Hematopoietic multipotent progenitor cell treated with erythropoietin and hydrocortisone succinate and interleukin-3 and kit ligand, for 6 days (in vitro differentiated cells): ENCODE measurements at regions not wholly inside any gene's neighbourhood (a gene's known extent, or its start where the extent isn't known, plus 50 kb on each side); places are given as distances from the start of the nearest gene placed in this dataset.

Experiments
- DNase-seq: peaks from one replicate; pipeline ENCODE4 v3.0.0-alpha.2; 2015

DNA sequence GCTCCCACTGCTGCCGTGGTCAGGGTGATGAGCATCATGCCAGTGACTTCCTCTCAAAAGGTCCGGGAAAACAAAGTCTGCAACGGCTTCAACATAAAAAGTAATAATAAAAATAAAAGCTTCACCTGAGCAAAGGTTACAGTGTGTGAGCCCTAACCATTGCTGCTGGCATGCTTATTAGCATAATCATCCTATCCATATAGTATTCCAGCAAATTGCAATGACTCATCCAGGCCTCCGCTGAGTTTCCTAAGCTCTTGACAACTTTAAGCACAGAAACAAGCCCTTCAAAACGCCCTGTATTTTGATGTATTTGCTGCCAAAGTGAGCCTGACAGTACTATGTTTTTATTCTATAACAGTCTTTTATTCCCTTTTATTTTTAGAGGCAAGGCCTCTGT lies 100.5 kb downstream of the AASDH start:
- DNase-seq = no peak

DNA sequence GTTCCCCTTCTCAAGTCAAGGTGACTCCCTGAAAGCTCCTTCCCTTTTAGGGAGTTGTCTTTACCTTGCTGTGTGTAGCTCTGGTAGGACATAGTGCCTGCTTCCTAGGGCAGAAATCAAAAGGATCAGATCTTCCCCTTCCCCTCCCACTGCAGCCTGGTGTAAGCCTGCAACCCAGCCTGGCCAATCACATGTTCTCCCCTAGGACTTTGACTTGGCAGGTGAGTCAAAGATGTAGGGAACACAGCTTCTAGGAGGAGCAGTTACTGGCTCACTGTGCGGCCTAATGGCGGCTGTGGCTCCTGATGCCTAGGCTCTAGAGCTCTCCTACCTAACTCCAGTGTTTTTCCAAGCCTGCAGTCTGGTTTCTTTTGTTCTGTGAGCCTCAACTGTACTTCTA lies 103.9 kb downstream of the AASDH start:
- no peak for DNase-seq

DNA sequence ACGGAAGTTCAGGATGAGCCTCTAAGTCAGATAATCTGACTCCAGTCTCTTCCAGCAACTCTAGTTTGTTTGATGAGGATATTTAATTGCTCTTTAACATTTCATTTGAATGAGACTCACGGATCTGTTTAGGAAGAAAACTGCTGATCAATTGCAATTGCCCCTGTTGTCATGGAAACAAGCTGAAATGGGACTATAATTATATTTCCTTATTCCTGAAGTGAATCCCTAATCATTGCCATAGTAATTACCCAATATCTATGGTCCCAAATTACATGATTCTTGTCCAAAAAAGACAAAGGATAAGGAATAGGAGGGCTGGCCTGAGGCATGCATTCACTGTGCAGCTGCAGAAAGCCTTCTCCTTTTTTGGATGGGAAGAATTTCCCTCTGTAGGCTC lies 105.3 kb downstream of the AASDH start:
- DNase-seq = no peak

- no peak for DNase-seq
Measured at GRCh38 chr4:56276547-56276946, 110.7 kb downstream of the AASDH start.

- DNase-seq = no peak
Measured at GRCh38 chr4:56273391-56273790, 113.9 kb downstream of the AASDH start.

DNA sequence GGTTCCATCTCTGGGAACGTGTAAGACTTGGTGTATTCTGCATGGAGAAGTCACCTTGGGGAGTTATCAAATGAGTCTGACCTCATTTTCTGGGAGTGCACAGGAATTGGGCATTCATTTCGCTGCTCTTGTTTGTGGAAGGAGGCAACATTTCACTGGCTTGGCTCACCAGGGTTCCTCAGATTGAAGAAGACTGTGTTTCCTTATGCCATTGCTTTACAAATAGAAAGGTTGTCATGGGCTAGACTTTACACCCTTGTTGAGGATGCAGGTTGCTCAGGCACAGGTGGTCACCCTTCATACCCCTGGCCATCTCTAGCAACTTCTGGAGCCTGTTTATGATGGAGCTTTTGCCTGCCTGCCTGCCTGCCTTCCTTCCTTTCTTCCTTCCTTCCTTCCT lies 114.4 kb downstream of the AASDH start:
- no peak for DNase-seq

DNA sequence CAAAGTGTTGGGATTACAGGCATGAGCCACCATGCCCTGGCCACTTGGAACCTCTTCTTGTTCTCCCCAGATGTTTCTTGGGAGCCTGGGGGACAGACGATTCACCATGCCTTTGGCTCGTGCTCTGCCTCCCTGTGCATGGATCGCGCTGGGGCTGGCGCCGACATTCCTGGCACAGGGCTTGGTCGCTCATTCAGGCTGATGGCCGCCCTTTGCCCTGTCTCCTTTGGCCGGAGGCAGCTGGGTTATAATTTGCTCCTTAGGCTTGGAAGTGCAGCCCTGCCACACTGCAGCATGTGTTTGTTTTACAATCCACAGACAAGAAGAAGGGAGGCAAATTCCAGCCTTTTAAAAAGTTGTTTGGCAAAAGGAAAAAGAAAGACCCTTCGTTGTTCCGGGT lies 115.3 kb downstream of the AASDH start:
- no peak for DNase-seq

GRCh38 chr4:56271131-56271530 lies 116.2 kb downstream of the AASDH start:
- no peak for DNase-seq

GRCh38 chr4:56267558-56267957 lies 119.7 kb downstream of the AASDH start:
- DNase-seq = no peak

GRCh38 chr4:56264873-56265272 lies 122.4 kb downstream of the AASDH start:
- no peak for DNase-seq

DNA sequence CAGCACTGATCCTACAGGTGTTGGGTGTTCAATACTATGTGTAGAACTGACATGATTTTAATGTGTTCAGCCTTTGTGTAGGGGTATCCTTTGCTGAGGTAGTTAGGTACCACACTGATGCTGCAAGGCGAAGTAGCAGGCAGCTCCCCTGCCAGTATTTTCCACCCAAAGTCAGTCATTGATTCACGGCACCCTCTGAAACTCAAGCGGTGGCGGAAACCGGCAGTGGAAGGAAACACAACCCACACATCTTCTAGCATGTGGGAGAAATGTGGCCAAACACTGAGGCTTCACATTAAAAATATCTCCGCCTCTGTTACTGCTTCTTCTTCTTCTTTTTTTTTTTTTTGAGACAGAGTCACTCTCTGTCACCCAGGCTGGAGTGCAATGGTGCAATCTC lies 126.3 kb downstream of the AASDH start:
- DNase-seq = no peak

DNA sequence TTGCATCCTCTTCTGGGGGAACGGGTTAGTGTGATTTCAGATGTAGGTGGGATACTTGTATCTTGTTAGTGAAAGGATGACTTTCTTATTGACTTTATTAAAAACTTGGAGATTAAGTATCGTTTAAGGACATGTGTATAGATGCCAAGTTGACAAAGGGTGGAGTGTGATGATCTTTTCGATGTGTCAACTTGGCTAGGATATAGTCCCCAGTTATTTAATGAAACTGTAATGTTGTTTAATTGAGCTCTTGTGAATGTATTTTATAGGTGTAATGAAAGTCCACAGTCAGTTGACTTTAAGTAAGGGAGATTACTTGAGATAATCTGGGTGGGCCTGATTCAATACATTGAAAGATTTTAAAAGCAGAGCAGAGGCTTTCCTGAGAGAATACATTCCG lies 127.0 kb downstream of the AASDH start:
- no peak for DNase-seq

GRCh38 chr4:56259655-56260054 lies 127.6 kb downstream of the AASDH start:
- DNase-seq = no peak

- DNase-seq = peak; percentile 6
Measured at GRCh38 chr4:56255820-56256219, 131.5 kb downstream of the AASDH start.

GRCh38 chr4:56253666-56254305 lies 133.5 kb downstream of the AASDH start:
- DNase-seq = no peak

- DNase-seq = no peak
Measured at GRCh38 chr4:56252561-56253152, 134.6 kb downstream of the AASDH start.

GRCh38 chr4:56251556-56251955 lies 135.7 kb downstream of the AASDH start:
- DNase-seq = no peak

- DNase-seq = no peak
Measured at GRCh38 chr4:56250776-56251175, 136.5 kb downstream of the AASDH start.

GRCh38 chr4:56247646-56248045 lies 139.6 kb downstream of the AASDH start:
- DNase-seq = no peak

DNA sequence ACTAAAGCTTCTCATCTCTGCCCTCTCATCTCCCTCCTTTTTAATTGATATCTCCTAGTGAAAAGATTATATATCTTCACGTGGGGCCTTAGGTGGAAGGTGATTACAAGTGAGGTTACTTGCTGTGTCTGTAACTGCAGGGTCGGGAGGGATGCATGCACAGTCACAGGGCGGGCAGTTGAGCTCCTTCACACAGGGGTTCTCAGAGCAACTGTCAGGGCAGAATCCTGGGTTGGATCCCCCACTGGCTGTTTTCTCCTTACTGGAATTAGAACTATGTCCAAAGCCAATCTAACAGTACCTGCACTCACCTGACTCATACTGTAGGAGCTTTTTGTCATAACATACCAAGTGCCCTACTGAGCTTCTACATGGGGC lies 141.1 kb downstream of the AASDH start:
- no peak for DNase-seq

- DNase-seq = no peak
Measured at GRCh38 chr4:56245547-56246232, 141.6 kb downstream of the AASDH start.

- DNase-seq = no peak
Measured at GRCh38 chr4:56244681-56245080, 142.6 kb downstream of the AASDH start.

GRCh38 chr4:56243107-56243506 lies 144.2 kb downstream of the AASDH start:
- peak; percentile 17 for DNase-seq

DNA sequence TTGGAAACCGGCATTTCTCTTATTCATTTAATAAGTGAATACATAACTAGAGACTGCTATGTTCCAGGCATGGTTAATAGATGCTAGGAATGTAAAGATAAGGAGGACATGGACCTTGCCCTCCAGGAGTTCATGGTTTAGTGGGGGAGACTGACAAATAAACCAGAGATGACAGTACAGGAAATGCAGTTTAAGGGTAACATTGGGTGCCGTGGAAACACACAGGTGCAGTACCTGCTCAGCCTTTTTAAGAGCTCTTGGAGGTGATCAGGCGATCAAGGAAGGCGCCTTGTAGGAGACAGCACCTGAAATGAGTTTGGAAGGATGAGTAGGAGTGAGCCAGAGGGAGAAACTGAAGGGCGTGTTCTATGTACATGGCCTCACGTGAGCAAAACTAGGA lies 145.8 kb downstream of the AASDH start:
- no peak for DNase-seq
